ENCODE measurements at regions not wholly inside any gene's neighbourhood (a gene's known extent, or its start where the extent isn't known, plus 50 kb on each side); places are given as distances from the start of the nearest gene placed in this dataset.

DNA sequence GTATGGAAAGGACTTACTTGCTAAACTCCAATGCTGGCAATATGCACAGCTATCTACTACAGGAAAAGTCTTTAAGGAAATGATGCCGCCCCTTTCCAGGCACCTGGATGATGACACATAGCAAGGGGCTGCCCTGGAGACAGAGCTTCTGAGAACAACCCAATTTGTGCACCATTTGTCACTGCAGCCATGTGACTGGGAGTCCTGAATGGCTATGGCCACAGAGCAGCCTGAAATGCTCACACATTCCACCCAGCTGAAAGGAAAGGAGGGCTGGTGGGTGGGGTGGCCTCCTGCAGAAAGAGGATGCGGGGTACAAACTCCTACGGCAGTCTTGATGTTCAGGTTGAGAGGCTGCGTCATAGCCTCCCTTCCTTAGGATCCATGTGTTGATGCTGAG is 70.1 kb upstream of the FSTL4 start:
- Histone ChIP-seq H3K79me2 (ENCODE audit: control insufficient read depth, low read length) (no peaks in the 10 kb centered on the region), H3K9me3 (ENCODE audit: control insufficient read depth, insufficient read depth, low read length) (no peaks in the 10 kb centered on the region), H3K36me3 (ENCODE audit: control insufficient read depth, low read length) (no peaks in the 10 kb centered on the region), H3K4me1 (ENCODE audit: control insufficient read depth, low read length) (peaks cover 13% of the 10 kb centered on the region), H3K27ac (ENCODE audit: low read depth, low read length) (no peak overlapping the region), H3K4me3 (ENCODE audit: low read length) (no peak overlapping the region), H3K4me2 (ENCODE audit: low read length) (peak overlapping the region; percentile 30), H3F3A (ENCODE audit: control insufficient read depth, insufficient read depth) (no peaks in the 10 kb centered on the region), H3K27me3 (ENCODE audit: control insufficient read depth, low read length) (no peaks in the 10 kb centered on the region), H4K20me1 (ENCODE audit: control insufficient read depth, insufficient read depth, low read depth, low read length) (no peaks in the 10 kb centered on the region), H3K9me2 (replicated peaks; ENCODE audit: control insufficient read depth, low read length) (no peaks in the 10 kb centered on the region)
- TF ChIP-seq, protein P1, sequence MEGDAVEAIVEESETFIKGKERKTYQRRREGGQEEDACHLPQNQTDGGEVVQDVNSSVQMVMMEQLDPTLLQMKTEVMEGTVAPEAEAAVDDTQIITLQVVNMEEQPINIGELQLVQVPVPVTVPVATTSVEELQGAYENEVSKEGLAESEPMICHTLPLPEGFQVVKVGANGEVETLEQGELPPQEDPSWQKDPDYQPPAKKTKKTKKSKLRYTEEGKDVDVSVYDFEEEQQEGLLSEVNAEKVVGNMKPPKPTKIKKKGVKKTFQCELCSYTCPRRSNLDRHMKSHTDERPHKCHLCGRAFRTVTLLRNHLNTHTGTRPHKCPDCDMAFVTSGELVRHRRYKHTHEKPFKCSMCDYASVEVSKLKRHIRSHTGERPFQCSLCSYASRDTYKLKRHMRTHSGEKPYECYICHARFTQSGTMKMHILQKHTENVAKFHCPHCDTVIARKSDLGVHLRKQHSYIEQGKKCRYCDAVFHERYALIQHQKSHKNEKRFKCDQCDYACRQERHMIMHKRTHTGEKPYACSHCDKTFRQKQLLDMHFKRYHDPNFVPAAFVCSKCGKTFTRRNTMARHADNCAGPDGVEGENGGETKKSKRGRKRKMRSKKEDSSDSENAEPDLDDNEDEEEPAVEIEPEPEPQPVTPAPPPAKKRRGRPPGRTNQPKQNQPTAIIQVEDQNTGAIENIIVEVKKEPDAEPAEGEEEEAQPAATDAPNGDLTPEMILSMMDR (IDR thresholded peaks at IDR 0.05; ENCODE audit: low read depth, low read length, poor library complexity, severe bottlenecking), result no peak
- TF ChIP-seq EZH2phosphoT487 (IDR thresholded peaks at IDR 0.05; ENCODE audit: borderline replicate concordance, low read length), result no peak

DNA sequence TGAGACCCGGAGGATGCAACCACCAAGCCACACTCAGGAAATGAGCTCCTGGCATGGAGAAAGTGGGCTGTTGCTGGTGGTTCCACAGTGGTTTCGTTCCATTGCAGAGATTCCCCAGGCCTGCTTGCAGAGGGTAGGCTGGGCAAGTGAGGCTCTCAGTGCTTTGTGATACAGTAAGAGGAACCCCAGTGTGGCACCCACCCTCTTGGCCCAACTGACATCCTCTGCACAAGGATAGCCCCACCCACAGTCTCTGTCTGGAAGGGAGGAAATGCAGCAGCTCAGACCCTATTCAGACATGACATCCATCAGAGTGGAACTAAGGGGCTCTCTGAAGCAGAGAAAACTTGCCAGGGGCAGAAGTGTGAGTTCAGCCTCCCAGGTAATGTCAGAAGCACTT is 69.6 kb upstream of the FSTL4 start:
- TF ChIP-seq EZH2phosphoT487 (IDR thresholded peaks at IDR 0.05; ENCODE audit: borderline replicate concordance, low read length), result no peak
- TF ChIP-seq, protein P1 (IDR thresholded peaks at IDR 0.05; ENCODE audit: low read depth, low read length, poor library complexity, severe bottlenecking), result no peak
- no peaks in the 10 kb centered on the region for H3K27me3 ChIP-seq (ENCODE audit: control insufficient read depth, low read length)

DNA sequence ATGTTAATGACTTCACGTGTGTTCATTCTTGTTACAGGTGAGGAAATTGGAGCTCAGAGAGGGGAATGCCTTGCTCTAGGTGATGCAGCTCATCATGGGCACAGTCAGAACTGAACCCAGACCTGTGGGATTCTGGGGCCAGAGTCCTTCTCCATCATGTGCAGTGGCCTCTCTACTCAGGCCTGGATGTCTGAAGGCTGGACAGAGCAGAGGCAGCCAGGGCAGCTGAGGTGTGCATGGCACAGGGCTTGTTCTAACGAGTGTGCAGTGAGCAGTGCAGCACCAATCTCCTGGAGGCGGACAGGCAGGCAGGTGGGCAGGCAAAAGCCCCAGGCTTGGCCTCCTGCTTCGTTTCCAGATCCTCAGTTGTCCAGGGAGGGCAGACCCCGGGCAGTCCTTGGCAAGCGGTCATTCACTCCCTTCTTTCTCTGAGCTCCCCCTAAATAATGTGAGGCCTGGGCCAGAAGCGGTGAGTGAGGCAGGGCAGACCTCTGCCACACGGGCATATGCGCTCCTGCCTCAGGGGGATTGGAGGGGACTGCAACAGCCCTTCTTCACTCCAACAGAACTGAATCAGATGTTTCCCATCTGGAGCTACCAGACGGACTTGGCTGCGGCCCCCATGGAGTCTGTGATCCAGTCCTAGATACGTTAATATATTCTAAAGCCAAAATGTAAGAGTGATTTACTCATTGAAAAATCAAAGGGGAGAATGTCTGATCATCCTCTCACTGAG is 68.7 kb upstream of the FSTL4 start:
- Histone ChIP-seq H3K27ac (ENCODE audit: low read depth, low read length) (no peak overlapping the region), H3K9me3 (ENCODE audit: control insufficient read depth, insufficient read depth, low read length) (no peaks in the 10 kb centered on the region), H3K4me3 (ENCODE audit: low read length) (no peak overlapping the region), H3K36me3 (ENCODE audit: control insufficient read depth, low read length) (no peaks in the 10 kb centered on the region), H3K9me2 (replicated peaks; ENCODE audit: control insufficient read depth, low read length) (no peaks in the 10 kb centered on the region), H3F3A (ENCODE audit: control insufficient read depth, insufficient read depth) (no peaks in the 10 kb centered on the region), H3K4me2 (ENCODE audit: low read length) (no peak overlapping the region), H3K27me3 (ENCODE audit: control insufficient read depth, low read length) (no peaks in the 10 kb centered on the region), H3K4me1 (ENCODE audit: control insufficient read depth, low read length) (peaks cover 13% of the 10 kb centered on the region), H3K79me2 (ENCODE audit: control insufficient read depth, low read length) (no peaks in the 10 kb centered on the region), H4K20me1 (ENCODE audit: control insufficient read depth, insufficient read depth, low read depth, low read length) (no peaks in the 10 kb centered on the region)
- TF ChIP-seq EZH2phosphoT487 (IDR thresholded peaks at IDR 0.05; ENCODE audit: borderline replicate concordance, low read length), result no peak
- TF ChIP-seq, protein P1 (IDR thresholded peaks at IDR 0.05; ENCODE audit: low read depth, low read length, poor library complexity, severe bottlenecking), result no peak

More for the DNA sequence above, 69.6 kb upstream of the FSTL4 start:
- Histone ChIP-seq H3K9me2 (replicated peaks; ENCODE audit: control insufficient read depth, low read length) (no peaks in the 10 kb centered on the region), H4K20me1 (ENCODE audit: control insufficient read depth, insufficient read depth, low read depth, low read length) (no peaks in the 10 kb centered on the region), H3K4me1 (ENCODE audit: control insufficient read depth, low read length) (peaks cover 13% of the 10 kb centered on the region), H3K4me3 (ENCODE audit: low read length) (no peak overlapping the region), H3K36me3 (ENCODE audit: control insufficient read depth, low read length) (no peaks in the 10 kb centered on the region), H3K79me2 (ENCODE audit: control insufficient read depth, low read length) (no peaks in the 10 kb centered on the region), H3K4me2 (ENCODE audit: low read length) (peak overlapping the region; percentile 30), H3K9me3 (ENCODE audit: control insufficient read depth, insufficient read depth, low read length) (no peaks in the 10 kb centered on the region), H3K27ac (ENCODE audit: low read depth, low read length) (no peak overlapping the region), H3F3A (ENCODE audit: control insufficient read depth, insufficient read depth) (no peaks in the 10 kb centered on the region)
